CD4-positive, alpha-beta T cell (primary cell): ENCODE measurements at regions not wholly inside any gene's neighbourhood (a gene's known extent, or its start where the extent isn't known, plus 50 kb on each side); places are given as distances from the start of the nearest gene placed in this dataset.

ENCODE experiments used
- ATAC-seq: fragments of 200-7000 bp; cut with Tn5 transposase; one replicate; pipeline ENCODE4 v1.10.0; 2022; ENCODE audit warnings: mild to moderate bottlenecking; ENCODE audit not compliant: poor library complexity
- CTCF ChIA-PET: fragments of 350-600 bp; sonication (Branson Sonifier 250); formaldehyde crosslinking; loops from one replicate; lab custom pipeline; 2021; ENCODE audit warnings: antibody characterized with exemption, inconsistent platforms; lab: Charles Lee
- POLR2A ChIA-PET: fragments of 350-600 bp; sonication (Branson Sonifier 250); formaldehyde crosslinking; loops from one replicate; lab custom pipeline; 2021; ENCODE audit warnings: antibody characterized with exemption, inconsistent platforms; lab: Charles Lee
- DNase-seq, 14 experiments: peaks; one replicate each; pipeline ENCODE4 v3.0.0-alpha.2; 2013 to 2020; ENCODE audit warnings: mixed read lengths in 2 of 14
- H3K27ac ChIP-seq, 2 donors: one replicate each; pipeline versions ENCODE4 v1.5.1 to v1.7.0; 2013; ENCODE audit warnings: low read length in 2 of 2, low read depth in 1 of 2, mild to moderate bottlenecking in 1 of 2
- H3K27me3 ChIP-seq, 2 experiments: 1 replicate in 1 of 2; 2 replicates in 1 of 2; pipeline versions ENCODE4 v1.6.1 to v1.7.0; 2013; ENCODE audit warnings: low read length in 2 of 2, control low read depth in 1 of 2, mild to moderate bottlenecking in 1 of 2, moderate library complexity in 1 of 2; ENCODE audit not compliant: insufficient read depth in 2 of 2, control insufficient read depth in 1 of 2
- H3K36me3 ChIP-seq: one replicate; pipeline ENCODE4 v1.6.1; 2013; ENCODE audit warnings: low read length, control low read depth; ENCODE audit not compliant: insufficient read depth
- H3K4me1 ChIP-seq: one replicate; pipeline ENCODE4 v1.6.1; 2013; ENCODE audit warnings: low read length, control low read depth; ENCODE audit not compliant: insufficient read depth
- H3K4me3 ChIP-seq: one replicate; pipeline ENCODE4 v1.5.1; 2013; ENCODE audit warnings: mild to moderate bottlenecking, low read length, moderate library complexity
- H3K9me3 ChIP-seq, 2 experiments: 1 replicate in 1 of 2; 2 replicates in 1 of 2; pipeline versions ENCODE4 v1.6.1 to v1.7.0; 2013; ENCODE audit warnings: low read length in 2 of 2, mild to moderate bottlenecking in 2 of 2, control low read depth in 1 of 2, moderate library complexity in 1 of 2; ENCODE audit not compliant: control insufficient read depth in 1 of 2, insufficient read depth in 1 of 2
- H3K27ac Mint-ChIP-seq: one replicate; pipeline ENCODE4 v1.8.0; 2020; ENCODE audit warnings: mixed read lengths
- H3K27me3 Mint-ChIP-seq: one replicate; pipeline ENCODE4 v1.8.0; 2021; ENCODE audit warnings: mixed read lengths
- H3K36me3 Mint-ChIP-seq: one replicate; pipeline ENCODE4 v1.8.0; 2021; ENCODE audit warnings: low read depth, mixed read lengths
- H3K4me1 Mint-ChIP-seq: one replicate; pipeline ENCODE4 v1.8.0; 2021; ENCODE audit warnings: low read depth, mixed read lengths
- H3K4me3 Mint-ChIP-seq: one replicate; pipeline ENCODE4 v1.8.0; 2020; ENCODE audit warnings: mild to moderate bottlenecking, mixed read lengths
- H3K9me3 Mint-ChIP-seq: one replicate; pipeline ENCODE4 v1.8.0; 2020; ENCODE audit warnings: mixed read lengths
- intact Hi-C, 2 experiments: fragments of 100-400 bp; cut with DNase I in 1 of 2; cut with micrococcal nuclease in 1 of 2; formaldehyde crosslinking; loops; one replicate each; pipeline versions ENCODE4 v1.15.1 to v1.9.0; 2023 to 2025; cut with DNase I, micrococcal nuclease
- TF ChIP-seq, protein P1 (sequence below): fragments of 200-600 bp; IDR thresholded peaks from one replicate; pipeline ENCODE4 v1.8.0; 2022; ENCODE audit warnings: antibody characterized with exemption, mild to moderate bottlenecking

DNA sequence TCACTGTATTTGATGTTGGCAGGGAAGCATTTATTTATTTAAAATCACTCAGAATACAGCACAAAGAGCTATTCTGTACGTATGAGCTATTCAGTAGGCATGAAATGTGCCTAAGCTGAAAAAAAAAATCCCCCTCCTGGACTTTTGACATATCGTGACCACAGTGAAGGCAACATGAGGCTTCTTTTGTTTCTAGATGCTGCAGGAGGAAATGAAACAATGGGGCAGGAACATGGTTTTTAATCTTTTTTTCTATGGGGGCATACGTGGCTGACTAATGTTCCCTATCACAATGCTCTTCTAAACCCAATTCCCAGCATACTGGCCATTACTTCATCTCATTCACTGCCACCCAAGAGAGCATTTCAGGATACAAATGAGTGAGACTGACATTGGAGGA lies 191.0 kb upstream of the PMFBP1 start:
- POLR2A ChIA-PET, result no interaction called here
- H3K27ac ChIP-seq, result no peak overlapping the region
- CTCF ChIA-PET, result no interaction called here
- ATAC-seq (no peak), DNase-seq (no peak)
- intact Hi-C loops, result no loop called here
- no peaks in the 10 kb centered on the region for H3K27me3 ChIP-seq
- H3K36me3 ChIP-seq, result no peaks in the 10 kb centered on the region
- no peaks in the 10 kb centered on the region for H3K9me3 Mint-ChIP-seq
- no peaks in the 10 kb centered on the region for H3K4me1 Mint-ChIP-seq
- no peaks in the 10 kb centered on the region for H3K9me3 ChIP-seq
- H3K36me3 Mint-ChIP-seq, result no peaks in the 10 kb centered on the region
- no peaks in the 10 kb centered on the region for H3K27me3 Mint-ChIP-seq
- TF ChIP-seq, protein P1, sequence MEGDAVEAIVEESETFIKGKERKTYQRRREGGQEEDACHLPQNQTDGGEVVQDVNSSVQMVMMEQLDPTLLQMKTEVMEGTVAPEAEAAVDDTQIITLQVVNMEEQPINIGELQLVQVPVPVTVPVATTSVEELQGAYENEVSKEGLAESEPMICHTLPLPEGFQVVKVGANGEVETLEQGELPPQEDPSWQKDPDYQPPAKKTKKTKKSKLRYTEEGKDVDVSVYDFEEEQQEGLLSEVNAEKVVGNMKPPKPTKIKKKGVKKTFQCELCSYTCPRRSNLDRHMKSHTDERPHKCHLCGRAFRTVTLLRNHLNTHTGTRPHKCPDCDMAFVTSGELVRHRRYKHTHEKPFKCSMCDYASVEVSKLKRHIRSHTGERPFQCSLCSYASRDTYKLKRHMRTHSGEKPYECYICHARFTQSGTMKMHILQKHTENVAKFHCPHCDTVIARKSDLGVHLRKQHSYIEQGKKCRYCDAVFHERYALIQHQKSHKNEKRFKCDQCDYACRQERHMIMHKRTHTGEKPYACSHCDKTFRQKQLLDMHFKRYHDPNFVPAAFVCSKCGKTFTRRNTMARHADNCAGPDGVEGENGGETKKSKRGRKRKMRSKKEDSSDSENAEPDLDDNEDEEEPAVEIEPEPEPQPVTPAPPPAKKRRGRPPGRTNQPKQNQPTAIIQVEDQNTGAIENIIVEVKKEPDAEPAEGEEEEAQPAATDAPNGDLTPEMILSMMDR, result no peak
- no peak overlapping the region for H3K27ac Mint-ChIP-seq
- no peaks in the 10 kb centered on the region for H3K4me1 ChIP-seq
- H3K4me3 ChIP-seq, result no peak overlapping the region
- H3K4me3 Mint-ChIP-seq, result no peak overlapping the region

DNA sequence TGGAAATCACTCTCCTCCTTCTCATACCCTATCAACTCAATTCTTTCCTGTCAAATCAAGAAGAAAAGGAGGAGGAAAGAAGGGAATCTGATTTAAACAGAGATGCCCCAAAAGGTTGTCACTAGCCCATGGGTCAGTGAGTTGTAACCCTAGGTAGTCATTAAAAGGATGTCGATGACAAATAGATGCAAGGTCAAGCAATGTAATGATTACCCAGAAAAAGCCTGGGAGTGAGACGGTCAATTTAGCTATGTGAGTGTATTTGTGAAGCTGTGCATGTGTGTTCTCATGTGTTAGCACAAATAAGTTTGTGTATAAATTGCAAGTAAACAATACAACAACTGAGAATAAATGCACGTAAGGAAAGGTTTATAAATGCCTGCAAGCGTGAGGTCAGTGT lies 190.5 kb upstream of the PMFBP1 start:
- Mint-ChIP-seq H3K27ac (no peak overlapping the region), H3K27me3 (no peaks in the 10 kb centered on the region), H3K36me3 (no peaks in the 10 kb centered on the region), H3K9me3 (no peaks in the 10 kb centered on the region), H3K4me1 (no peaks in the 10 kb centered on the region), H3K4me3 (no peak overlapping the region)
- intact Hi-C loops, result no loop called here
- no peaks in the 10 kb centered on the region for H3K27me3 ChIP-seq
- no peaks in the 10 kb centered on the region for H3K36me3 ChIP-seq
- ChIA-PET CTCF (no interaction called here), POLR2A (no interaction called here)
- no peaks in the 10 kb centered on the region for H3K4me1 ChIP-seq
- ATAC-seq (no peak), DNase-seq (no peak)
- TF ChIP-seq, protein P1, result no peak
- no peaks in the 10 kb centered on the region for H3K9me3 ChIP-seq
- H3K4me3 ChIP-seq, result no peak overlapping the region
- H3K27ac ChIP-seq, result no peak overlapping the region

DNA sequence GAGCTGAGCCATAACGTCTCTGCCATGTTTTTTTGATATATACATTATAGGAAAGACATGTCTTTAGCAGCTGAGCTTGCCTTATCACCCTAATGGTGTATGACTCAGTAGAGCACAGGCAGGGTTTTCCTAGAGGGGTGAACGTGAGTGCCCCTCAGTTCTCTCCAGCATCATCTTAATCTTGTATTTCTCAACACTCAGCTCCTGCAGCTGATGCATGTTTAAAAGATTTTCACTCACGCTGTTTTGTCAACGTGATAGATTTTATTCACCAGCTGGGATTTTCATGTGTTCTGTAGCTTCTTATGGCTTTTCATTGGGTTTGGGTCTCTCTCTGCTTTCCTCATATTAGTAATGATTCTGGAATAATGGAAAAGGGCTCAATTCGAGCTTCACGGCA lies 186.0 kb upstream of the PMFBP1 start:
- Histone ChIP-seq H3K9me3 (no peaks in the 10 kb centered on the region), H3K36me3 (no peaks in the 10 kb centered on the region), H3K4me1 (no peaks in the 10 kb centered on the region), H3K27ac (no peak overlapping the region), H3K27me3 (no peaks in the 10 kb centered on the region), H3K4me3 (no peak overlapping the region)
- ChIA-PET CTCF (no interaction called here), POLR2A (no interaction called here)
- Mint-ChIP-seq H3K4me3 (no peak overlapping the region), H3K36me3 (no peaks in the 10 kb centered on the region), H3K27me3 (no peaks in the 10 kb centered on the region), H3K27ac (no peak overlapping the region), H3K4me1 (no peaks in the 10 kb centered on the region), H3K9me3 (no peaks in the 10 kb centered on the region)
- TF ChIP-seq, protein P1, result no peak
- intact Hi-C loops, result no loop called here
- no peak for DNase-seq
- no peak for ATAC-seq
